ENCODE measurements at regions not wholly inside any gene's neighbourhood (a gene's known extent, or its start where the extent isn't known, plus 50 kb on each side); places are given as distances from the start of the nearest gene placed in this dataset.
A peak's percentile ranks its signal among the peaks of the same experiment; 100 is the strongest.

DNA sequence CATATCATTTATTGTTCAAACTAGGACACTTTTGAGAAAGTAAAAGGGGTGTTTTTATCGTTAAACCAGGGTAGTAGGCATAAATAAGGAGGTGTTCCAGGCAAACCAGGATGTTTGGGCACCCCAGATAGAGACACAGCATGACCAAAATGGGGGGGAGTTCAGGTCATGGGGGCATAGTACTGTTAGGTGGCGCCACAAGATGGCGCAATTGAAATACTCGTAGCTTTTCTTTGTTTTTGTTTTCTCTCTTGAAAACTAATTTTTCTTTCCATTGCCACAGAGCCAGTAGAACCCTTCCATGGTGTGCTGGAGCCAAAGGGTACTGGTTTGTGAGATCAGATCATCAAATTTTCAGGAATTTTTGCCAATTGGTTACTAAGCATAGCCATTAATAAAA is 283.4 kb downstream of the BCOR start:
- no peak for DNase-seq (ENCODE audit: insufficient read length)
- TF ChIP-seq POLR2AphosphoS5 (IDR thresholded peaks at IDR 0.05; ENCODE audit: low read depth, low read length) (no peak), TAF1 (IDR thresholded peaks at IDR 0.05; ENCODE audit: borderline replicate concordance, low read depth, low read length) (no peak), POLR2A (IDR thresholded peaks at IDR 0.05; ENCODE audit: low read depth, low read length) (no peak)
- FAIRE-seq: peak; percentile 85

DNA sequence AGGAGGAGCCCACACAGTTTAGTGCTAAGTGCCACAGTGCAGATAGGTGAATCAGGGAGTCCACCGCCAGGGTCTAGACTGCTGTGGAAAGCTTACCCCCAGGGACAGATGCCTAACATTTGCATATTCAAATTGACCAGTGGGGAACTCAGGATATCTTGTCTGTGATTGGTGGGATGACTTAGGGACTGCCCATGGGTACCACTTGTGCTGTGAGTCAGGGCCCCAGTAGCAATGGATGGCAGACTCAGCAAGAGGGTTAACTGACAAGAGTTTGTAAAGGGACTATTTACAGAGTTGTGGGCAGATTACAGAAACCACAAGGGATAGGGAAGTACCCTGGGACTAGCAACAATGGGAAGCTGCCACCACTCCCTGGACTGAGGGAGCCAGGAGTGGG is 282.1 kb downstream of the BCOR start:
- DNase-seq (ENCODE audit: insufficient read length) (no peak), FAIRE-seq (peak; percentile 95)
- TF ChIP-seq POLR2A (IDR thresholded peaks at IDR 0.05; ENCODE audit: low read depth, low read length) (no peak), TAF1 (IDR thresholded peaks at IDR 0.05; ENCODE audit: borderline replicate concordance, low read depth, low read length) (no peak), POLR2AphosphoS5 (IDR thresholded peaks at IDR 0.05; ENCODE audit: low read depth, low read length) (no peak)

DNA sequence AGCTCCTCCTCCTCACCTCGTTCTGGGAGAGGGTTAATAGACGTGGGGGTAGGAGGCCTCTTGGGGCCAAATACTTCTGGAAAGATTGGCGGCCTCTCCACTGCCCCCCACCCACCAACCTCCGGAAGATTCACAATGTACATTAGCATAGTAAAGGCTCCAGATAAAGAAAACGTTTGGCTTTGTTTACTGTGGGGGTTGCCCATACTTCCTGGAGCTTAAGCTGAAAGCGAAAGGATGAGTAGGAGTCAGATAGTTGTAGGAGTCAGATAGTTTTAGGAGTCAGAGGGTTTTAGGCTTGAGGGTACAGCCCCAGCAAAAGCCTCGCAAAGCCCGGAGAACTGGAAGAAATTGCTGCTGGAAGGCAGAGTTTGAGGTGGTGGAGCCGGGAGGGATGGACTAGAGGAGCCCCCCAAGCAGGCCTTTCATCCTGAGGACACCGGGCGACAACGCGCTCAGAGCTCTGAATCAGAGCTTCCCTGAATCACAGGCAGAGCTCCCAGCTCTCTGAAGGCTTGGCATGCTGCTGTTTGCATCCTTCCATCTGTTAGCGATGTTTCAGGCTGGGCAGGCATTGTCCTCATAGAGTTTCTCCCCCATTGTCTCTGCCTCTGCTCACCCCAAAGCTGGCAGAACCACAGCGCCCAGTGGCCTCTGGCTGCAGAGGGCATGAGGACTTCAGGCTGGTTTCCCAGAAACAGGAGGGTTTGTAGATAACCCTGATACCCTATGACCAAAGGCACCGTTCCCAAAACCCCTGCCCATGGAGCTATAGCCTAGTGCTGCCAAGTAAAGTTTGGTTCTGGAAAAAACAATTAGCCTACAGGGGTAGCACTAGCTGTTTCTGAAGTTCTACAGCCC is 280.7 kb downstream of the BCOR start:
- TF ChIP-seq TAF1 (IDR thresholded peaks at IDR 0.05; ENCODE audit: borderline replicate concordance, low read depth, low read length) (no peak), POLR2AphosphoS5 (IDR thresholded peaks at IDR 0.05; ENCODE audit: low read depth, low read length) (no peak), POLR2A (IDR thresholded peaks at IDR 0.05; ENCODE audit: low read depth, low read length) (no peak)
- FAIRE-seq (peak; percentile 83), DNase-seq (ENCODE audit: insufficient read length) (no peak)

DNA sequence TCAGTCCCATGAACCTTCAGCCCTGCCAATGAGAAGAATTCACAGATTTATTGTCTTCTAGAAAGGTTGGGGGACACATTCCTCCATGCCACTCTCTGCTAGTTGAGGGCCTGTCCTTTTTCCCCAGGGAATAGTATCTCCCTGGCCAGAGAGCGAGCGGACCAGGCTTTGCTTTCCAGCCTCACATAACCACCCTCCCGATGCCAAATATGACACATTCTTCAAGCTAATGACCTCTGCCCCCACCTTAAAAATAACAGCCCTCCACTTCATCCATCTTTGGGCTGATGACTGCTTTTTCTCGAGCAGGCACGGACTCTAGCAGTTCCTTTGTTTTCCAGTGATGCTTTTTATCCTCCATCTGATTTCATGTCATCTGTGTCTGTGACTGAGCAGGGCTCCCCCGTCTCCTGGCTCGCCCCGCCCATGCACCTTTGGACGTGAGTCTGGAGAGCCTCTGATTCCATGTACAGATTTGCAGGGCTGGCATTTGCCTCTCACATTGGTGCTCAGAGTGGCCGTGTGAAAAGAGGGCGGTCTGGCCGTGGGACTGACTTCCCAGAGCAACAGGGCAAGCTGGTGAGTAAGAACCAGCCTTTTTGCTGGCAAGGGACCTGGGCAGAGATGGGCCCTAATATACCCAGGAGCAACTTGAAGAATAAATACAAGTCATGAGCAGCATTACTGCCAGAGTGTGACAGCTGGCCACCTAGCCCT is 279.8 kb downstream of the BCOR start:
- TF ChIP-seq POLR2A (IDR thresholded peaks at IDR 0.05; ENCODE audit: low read depth, low read length) (no peak), TAF1 (IDR thresholded peaks at IDR 0.05; ENCODE audit: borderline replicate concordance, low read depth, low read length) (no peak), POLR2AphosphoS5 (IDR thresholded peaks at IDR 0.05; ENCODE audit: low read depth, low read length) (no peak)
- DNase-seq (ENCODE audit: insufficient read length) (no peak), FAIRE-seq (peak; percentile 80)

DNA sequence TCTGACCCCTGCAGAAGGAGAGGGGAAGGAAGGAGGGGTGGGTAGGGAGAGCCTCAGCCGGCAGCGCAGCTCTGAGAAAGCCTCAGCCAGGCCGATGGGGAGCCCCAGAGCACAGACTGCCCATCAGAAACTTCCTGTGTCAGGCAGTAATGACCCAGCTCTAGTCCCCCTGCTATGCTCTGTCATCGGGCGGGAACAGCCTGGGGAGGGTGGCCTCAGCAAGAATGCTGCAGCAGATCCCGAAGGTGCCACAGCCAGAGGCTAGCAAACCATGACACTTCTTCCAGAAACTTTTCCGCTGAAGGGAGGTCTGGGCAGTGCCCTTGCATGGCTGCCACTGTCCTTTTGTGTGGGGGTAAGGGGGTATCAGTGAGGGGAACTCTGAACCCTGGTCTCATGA is 279.0 kb downstream of the BCOR start:
- TF ChIP-seq POLR2A (IDR thresholded peaks at IDR 0.05; ENCODE audit: low read depth, low read length) (no peak), TAF1 (IDR thresholded peaks at IDR 0.05; ENCODE audit: borderline replicate concordance, low read depth, low read length) (no peak), POLR2AphosphoS5 (IDR thresholded peaks at IDR 0.05; ENCODE audit: low read depth, low read length) (no peak)
- DNase-seq (ENCODE audit: insufficient read length) (no peak), FAIRE-seq (peak; percentile 68)

DNA sequence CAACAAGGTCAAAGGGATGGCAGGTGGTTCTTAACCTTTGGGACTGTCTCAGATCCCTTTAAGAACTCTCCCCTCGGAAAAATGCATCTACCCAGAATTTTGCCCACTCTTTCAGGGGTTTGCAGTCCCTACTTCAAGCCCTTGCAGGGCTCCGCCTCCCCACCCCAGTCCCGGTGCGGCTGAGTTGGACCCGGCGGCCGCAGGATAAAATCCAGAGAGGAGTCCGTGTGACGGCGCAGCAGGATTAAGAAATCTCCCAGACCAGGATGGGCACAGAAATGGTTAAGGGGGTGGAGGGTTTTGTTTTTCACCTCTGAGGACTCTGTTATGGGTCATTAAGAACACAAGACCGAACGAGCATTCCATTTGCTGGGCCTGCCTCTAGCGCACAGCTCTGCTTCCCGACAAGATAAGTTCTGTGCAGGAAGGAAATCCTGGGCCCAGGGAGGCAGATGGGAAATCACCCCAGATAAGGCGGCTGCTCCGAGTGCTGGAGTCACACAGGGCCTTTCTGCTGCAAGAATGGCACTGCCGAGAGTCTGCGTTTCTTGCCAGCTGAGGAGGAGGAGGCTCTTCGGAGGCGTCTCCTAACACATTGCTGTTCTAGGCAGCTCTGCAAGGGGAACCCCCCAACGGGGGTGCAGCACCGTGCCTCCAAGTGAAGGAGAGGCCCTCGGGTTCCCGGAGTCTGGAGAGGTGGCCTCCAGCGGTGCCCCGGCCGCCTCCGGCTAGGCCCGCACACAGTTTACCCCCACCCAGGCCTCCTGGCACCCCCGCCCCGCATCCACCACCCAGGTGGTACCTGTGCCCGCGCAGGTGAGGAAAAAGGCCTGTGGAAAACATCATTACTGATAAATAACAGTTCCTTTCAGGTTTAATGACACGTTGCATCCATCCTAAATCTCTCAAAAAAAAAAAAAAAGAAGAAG is 277.6 kb downstream of the BCOR start:
- TF ChIP-seq TAF1 (IDR thresholded peaks at IDR 0.05; ENCODE audit: borderline replicate concordance, low read depth, low read length): no peak
- no peak for TF ChIP-seq POLR2AphosphoS5 (IDR thresholded peaks at IDR 0.05; ENCODE audit: low read depth, low read length)
- no peak for TF ChIP-seq POLR2A (IDR thresholded peaks at IDR 0.05; ENCODE audit: low read depth, low read length)
- DNase-seq (ENCODE audit: insufficient read length): peak; percentile 40
- no peak for FAIRE-seq

DNA sequence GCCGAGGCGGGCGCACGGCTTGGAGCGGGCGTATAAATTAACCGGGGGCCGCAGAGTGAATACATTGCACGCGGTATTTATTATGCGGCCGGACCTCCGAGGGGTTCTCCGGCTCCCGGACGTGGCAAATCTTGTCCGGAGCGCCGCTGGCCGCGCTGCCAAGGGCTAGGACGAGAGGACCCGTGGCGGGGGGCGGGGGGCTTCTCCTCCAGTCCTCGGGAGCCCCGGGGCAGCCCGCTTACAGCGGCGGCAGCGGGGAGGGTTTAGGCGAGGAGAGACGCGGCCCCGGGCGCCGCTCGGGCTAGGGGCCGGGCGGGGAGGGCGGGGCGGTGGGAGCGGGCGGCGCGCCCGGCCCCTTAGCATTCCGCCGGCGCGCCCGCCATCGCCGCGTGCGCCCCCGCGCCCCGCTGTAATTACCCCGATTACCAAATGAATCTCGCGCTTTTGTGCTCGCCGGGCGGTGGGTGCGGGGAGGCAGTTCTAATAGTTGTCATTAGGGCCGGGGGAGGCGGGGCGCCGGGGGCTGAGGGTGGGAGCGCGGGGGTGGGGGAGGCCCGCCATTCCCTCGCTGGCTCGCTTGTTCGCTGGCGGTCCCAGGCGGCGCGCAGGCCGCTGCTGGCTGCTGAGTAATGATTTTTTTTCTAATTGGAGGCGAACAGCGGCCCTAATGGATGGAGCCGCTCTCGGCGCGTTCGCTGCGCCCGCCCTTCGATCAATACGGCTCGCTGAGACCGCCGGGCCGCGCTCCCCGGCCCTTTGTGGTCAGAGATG is 276.6 kb downstream of the BCOR start:
- peak; percentile 39 for DNase-seq (ENCODE audit: insufficient read length)
- FAIRE-seq: no peak
- TF ChIP-seq POLR2A (IDR thresholded peaks at IDR 0.05; ENCODE audit: low read depth, low read length) (no peak), TAF1 (IDR thresholded peaks at IDR 0.05; ENCODE audit: borderline replicate concordance, low read depth, low read length) (no peak), POLR2AphosphoS5 (IDR thresholded peaks at IDR 0.05; ENCODE audit: low read depth, low read length) (no peak)

DNA sequence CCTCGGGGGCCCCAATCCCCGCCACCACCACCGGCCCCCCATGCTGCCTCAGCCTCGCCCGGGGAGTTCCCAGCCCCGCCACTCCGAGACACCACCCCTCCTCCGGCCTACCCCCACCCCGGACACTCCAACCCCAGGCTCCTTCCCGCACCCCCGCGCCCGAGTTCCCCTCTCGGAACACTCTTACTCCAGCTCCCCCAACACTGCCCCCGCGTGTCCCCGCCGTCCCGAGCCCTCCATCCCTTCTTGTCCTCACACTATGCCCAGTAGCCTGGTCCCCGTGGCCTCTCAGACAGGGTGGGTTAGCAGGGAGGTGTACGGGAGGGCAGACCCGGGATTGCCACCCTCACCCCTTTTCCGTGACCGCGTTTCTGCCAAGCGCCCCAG is 276.1 kb downstream of the BCOR start:
- no peak for TF ChIP-seq POLR2AphosphoS5 (IDR thresholded peaks at IDR 0.05; ENCODE audit: low read depth, low read length)
- no peak for TF ChIP-seq TAF1 (IDR thresholded peaks at IDR 0.05; ENCODE audit: borderline replicate concordance, low read depth, low read length)
- TF ChIP-seq POLR2A (IDR thresholded peaks at IDR 0.05; ENCODE audit: low read depth, low read length): no peak
- FAIRE-seq (no peak), DNase-seq (ENCODE audit: insufficient read length) (no peak)

DNA sequence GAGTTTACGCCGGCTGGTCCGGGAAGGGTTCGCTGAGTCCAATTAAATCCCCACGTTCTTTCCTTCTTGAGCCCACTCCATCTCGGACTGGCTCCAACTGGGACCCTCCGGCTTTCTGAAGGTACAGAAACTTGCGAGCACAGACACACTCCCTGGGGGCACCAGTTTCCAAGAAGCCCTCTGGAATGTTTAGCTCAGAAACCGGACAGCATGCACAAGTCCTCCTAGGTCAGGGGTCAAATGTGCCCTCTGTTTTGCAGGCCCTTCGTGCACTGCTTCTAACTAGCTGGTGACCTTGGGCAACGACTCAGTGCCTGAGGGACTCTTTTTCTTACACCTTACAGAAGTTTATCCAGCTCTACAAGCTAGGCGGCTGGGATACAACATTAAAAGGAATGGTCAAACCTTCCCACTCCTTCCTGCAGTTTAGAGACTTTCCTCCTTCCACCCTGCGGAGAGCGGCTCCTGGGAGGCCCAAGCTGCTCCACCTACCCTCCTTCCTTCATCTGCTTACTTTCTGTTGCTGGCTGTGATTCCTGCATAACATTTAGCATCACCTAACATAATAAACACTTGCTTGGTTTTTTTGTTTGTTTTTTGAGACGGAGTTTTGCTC is 275.5 kb downstream of the BCOR start:
- TF ChIP-seq TAF1 (IDR thresholded peaks at IDR 0.05; ENCODE audit: borderline replicate concordance, low read depth, low read length) (no peak), POLR2AphosphoS5 (IDR thresholded peaks at IDR 0.05; ENCODE audit: low read depth, low read length) (no peak), POLR2A (IDR thresholded peaks at IDR 0.05; ENCODE audit: low read depth, low read length) (no peak)
- no peak for FAIRE-seq
- DNase-seq (ENCODE audit: insufficient read length): no peak

DNA sequence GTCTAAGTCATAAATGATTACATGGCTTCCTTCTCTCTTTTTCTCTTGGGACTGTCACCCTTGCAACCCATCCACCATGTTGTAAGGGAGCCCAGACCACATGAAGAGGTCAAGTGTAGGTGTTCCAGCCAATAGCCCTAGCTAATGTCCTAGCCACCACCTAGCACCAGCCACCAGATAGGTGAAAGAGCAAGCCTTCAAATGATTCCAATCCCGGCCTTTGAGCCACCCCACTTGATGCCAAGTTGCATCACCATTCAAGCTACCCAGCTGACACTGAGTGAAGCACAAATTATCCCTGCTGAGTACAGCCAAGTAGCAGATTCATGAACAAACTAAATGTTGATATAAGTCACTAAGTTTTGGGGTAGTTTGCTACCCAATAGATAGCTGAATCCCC is 274.3 kb downstream of the BCOR start:
- FAIRE-seq: no peak
- TF ChIP-seq POLR2A (IDR thresholded peaks at IDR 0.05; ENCODE audit: low read depth, low read length): no peak
- no peak for TF ChIP-seq TAF1 (IDR thresholded peaks at IDR 0.05; ENCODE audit: borderline replicate concordance, low read depth, low read length)
- TF ChIP-seq POLR2AphosphoS5 (IDR thresholded peaks at IDR 0.05; ENCODE audit: low read depth, low read length): no peak
- no peak for DNase-seq (ENCODE audit: insufficient read length)

All from GM12892 (cell line).